ENCODE measurements at regions not wholly inside any gene's neighbourhood (a gene's known extent, or its start where the extent isn't known, plus 50 kb on each side); places are given as distances from the start of the nearest gene placed in this dataset.

- no TSS peak for BruUV-seq (replicated peaks)
- H3K27ac ChIP-seq (ENCODE audit: low read length) = no peak overlapping the region
- POLR2A ChIA-PET (ENCODE audit: unreplicated experiment) = no interaction called here
- TF ChIP-seq EZH2phosphoT487 (IDR thresholded peaks at IDR 0.05; ENCODE audit: borderline replicate concordance, low read length) (no peak), EZH2 (IDR thresholded peaks at IDR 0.05; ENCODE audit: low read length, unreplicated experiment) (no peak)
- TF ChIP-seq, protein P1, sequence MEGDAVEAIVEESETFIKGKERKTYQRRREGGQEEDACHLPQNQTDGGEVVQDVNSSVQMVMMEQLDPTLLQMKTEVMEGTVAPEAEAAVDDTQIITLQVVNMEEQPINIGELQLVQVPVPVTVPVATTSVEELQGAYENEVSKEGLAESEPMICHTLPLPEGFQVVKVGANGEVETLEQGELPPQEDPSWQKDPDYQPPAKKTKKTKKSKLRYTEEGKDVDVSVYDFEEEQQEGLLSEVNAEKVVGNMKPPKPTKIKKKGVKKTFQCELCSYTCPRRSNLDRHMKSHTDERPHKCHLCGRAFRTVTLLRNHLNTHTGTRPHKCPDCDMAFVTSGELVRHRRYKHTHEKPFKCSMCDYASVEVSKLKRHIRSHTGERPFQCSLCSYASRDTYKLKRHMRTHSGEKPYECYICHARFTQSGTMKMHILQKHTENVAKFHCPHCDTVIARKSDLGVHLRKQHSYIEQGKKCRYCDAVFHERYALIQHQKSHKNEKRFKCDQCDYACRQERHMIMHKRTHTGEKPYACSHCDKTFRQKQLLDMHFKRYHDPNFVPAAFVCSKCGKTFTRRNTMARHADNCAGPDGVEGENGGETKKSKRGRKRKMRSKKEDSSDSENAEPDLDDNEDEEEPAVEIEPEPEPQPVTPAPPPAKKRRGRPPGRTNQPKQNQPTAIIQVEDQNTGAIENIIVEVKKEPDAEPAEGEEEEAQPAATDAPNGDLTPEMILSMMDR (conservative IDR thresholded peaks at IDR 0.05; ENCODE audit: low read depth, low read length) = no peak
- H3K79me2 ChIP-seq (ENCODE audit: low read length) = no peaks in the 10 kb centered on the region
- H2AFZ ChIP-seq (ENCODE audit: low read length) = no peak overlapping the region
- H3K4me3 ChIP-seq (ENCODE audit: low read length) = no peak overlapping the region
- ATAC-seq (no peak), DNase-seq (no peak)
- no peaks in the 10 kb centered on the region for H3K9me2 ChIP-seq (replicated peaks; ENCODE audit: low read length)
- H3K4me1 ChIP-seq (ENCODE audit: insufficient read depth, low read length) = no peaks in the 10 kb centered on the region
- no peaks in the 10 kb centered on the region for H3K9me3 ChIP-seq (ENCODE audit: low read length)
- no peaks in the 10 kb centered on the region for H3K36me3 ChIP-seq (ENCODE audit: low read depth, low read length)
- intact Hi-C loops (cut with micrococcal nuclease) = no loop called here
- H4K20me1 ChIP-seq (ENCODE audit: low read length) = no peaks in the 10 kb centered on the region
- H3K27me3 ChIP-seq (ENCODE audit: low read length) = no peaks in the 10 kb centered on the region
- CTCF ChIA-PET = no interaction called here
- no peak overlapping the region for H3K9ac ChIP-seq (ENCODE audit: low read length)
- no peaks in the 10 kb centered on the region for H3F3A ChIP-seq (ENCODE audit: low read length, unreplicated experiment)
- no peak overlapping the region for H3K4me2 ChIP-seq (ENCODE audit: low read length)
Measured at GRCh38 chr6:103405321-103405720, 1454.4 kb downstream of the HACE1 start.

DNA sequence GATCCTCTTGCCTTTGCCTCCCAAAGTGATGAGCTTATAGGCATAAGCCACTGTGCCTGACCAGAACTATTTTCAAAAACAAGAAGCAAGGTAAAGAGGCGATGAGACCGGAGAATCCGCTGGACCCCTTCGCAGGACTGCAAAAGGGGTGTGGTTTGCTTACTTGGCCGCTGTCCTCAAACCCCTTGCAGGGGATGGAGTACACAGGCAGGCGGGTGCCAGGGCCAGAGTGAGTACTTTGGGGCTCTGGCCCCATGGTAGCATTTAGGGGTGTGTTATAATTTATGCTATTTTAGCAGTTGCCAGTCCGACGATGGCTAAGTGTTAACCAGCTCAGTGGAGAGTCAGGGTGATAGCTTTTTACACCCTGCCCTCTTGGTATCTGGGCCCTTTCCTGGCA is 1454.9 kb downstream of the HACE1 start:
- ATAC-seq = no peak
- Histone ChIP-seq H3K9me3 (ENCODE audit: low read length) (no peaks in the 10 kb centered on the region), H3K27ac (ENCODE audit: low read length) (no peak overlapping the region), H3K9ac (ENCODE audit: low read length) (no peak overlapping the region), H3K4me2 (ENCODE audit: low read length) (no peak overlapping the region), H3K4me3 (ENCODE audit: low read length) (no peak overlapping the region), H3K36me3 (ENCODE audit: low read depth, low read length) (no peaks in the 10 kb centered on the region), H4K20me1 (ENCODE audit: low read length) (no peaks in the 10 kb centered on the region), H3K4me1 (ENCODE audit: insufficient read depth, low read length) (no peaks in the 10 kb centered on the region), H3F3A (ENCODE audit: low read length, unreplicated experiment) (no peaks in the 10 kb centered on the region), H3K79me2 (ENCODE audit: low read length) (no peaks in the 10 kb centered on the region), H2AFZ (ENCODE audit: low read length) (no peak overlapping the region), H3K27me3 (ENCODE audit: low read length) (no peaks in the 10 kb centered on the region), H3K9me2 (replicated peaks; ENCODE audit: low read length) (no peaks in the 10 kb centered on the region)
- no TSS peak for BruUV-seq (replicated peaks)
- ChIA-PET CTCF (no interaction called here), POLR2A (ENCODE audit: unreplicated experiment) (no interaction called here)
- no peak for DNase-seq
- intact Hi-C loops (cut with micrococcal nuclease) = no loop called here
- TF ChIP-seq EZH2phosphoT487 (IDR thresholded peaks at IDR 0.05; ENCODE audit: borderline replicate concordance, low read length) (no peak), EZH2 (IDR thresholded peaks at IDR 0.05; ENCODE audit: low read length, unreplicated experiment) (no peak)
- TF ChIP-seq, protein P1 (conservative IDR thresholded peaks at IDR 0.05; ENCODE audit: low read depth, low read length) = no peak

DNA sequence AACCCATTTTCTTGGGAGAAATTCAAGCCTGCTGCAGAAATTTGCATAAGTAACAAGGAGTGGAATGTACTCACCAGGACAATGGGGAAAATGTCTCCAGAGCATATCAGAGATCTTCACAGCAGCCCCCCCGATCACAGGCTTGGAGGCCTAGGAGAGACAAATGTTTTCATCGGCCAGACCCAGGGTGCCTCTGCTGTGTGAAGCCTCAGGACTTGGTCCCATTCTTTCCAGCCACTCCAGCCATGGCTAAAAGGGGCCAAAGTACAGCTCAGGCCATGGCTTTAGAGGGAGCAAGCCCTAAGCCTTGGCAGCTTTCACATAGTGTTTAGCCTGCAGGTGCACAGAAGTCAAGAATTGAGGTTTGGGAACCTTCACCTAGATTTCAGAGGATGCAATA is 1463.0 kb downstream of the HACE1 start:
- no peaks in the 10 kb centered on the region for H3K9me3 ChIP-seq (ENCODE audit: low read length)
- H2AFZ ChIP-seq (ENCODE audit: low read length) = no peak overlapping the region
- ChIA-PET POLR2A (ENCODE audit: unreplicated experiment) (no interaction called here), CTCF (no interaction called here)
- TF ChIP-seq, protein P1 (conservative IDR thresholded peaks at IDR 0.05; ENCODE audit: low read depth, low read length) = no peak
- TF ChIP-seq EZH2 (IDR thresholded peaks at IDR 0.05; ENCODE audit: low read length, unreplicated experiment) = no peak
- no peak for TF ChIP-seq EZH2phosphoT487 (IDR thresholded peaks at IDR 0.05; ENCODE audit: borderline replicate concordance, low read length)
- H3K4me1 ChIP-seq (ENCODE audit: insufficient read depth, low read length) = no peaks in the 10 kb centered on the region
- no peaks in the 10 kb centered on the region for H3K36me3 ChIP-seq (ENCODE audit: low read depth, low read length)
- H4K20me1 ChIP-seq (ENCODE audit: low read length) = no peaks in the 10 kb centered on the region
- no peak overlapping the region for H3K27ac ChIP-seq (ENCODE audit: low read length)
- no peaks in the 10 kb centered on the region for H3K27me3 ChIP-seq (ENCODE audit: low read length)
- no TSS peak for BruUV-seq (replicated peaks)
- no peak overlapping the region for H3K9ac ChIP-seq (ENCODE audit: low read length)
- H3K9me2 ChIP-seq (replicated peaks; ENCODE audit: low read length) = no peaks in the 10 kb centered on the region
- no peaks in the 10 kb centered on the region for H3F3A ChIP-seq (ENCODE audit: low read length, unreplicated experiment)
- ATAC-seq (no peak), DNase-seq (no peak)
- no peak overlapping the region for H3K4me2 ChIP-seq (ENCODE audit: low read length)
- intact Hi-C loops (cut with micrococcal nuclease) = no loop called here
- H3K4me3 ChIP-seq (ENCODE audit: low read length) = no peak overlapping the region
- no peaks in the 10 kb centered on the region for H3K79me2 ChIP-seq (ENCODE audit: low read length)

Measured in PC-3 (cell line).